ENCODE measurements at regions not wholly inside any gene's neighbourhood (a gene's known extent, or its start where the extent isn't known, plus 50 kb on each side); places are given as distances from the start of the nearest gene placed in this dataset.

- TF ChIP-seq GATA3 (IDR thresholded peaks at IDR 0.05; ENCODE audit: low read depth, low read length) (no peak), GATA2 (IDR thresholded peaks at IDR 0.05; ENCODE audit: low read depth, low read length) (no peak)
Observed at GRCh38 chr9:26789959-26790358, 102.6 kb downstream of the CAAP1 start.

GRCh38 chr9:26786564-26786963 is 106.0 kb downstream of the CAAP1 start:
- no peak for TF ChIP-seq GATA3 (IDR thresholded peaks at IDR 0.05; ENCODE audit: low read depth, low read length)
- TF ChIP-seq GATA2 (IDR thresholded peaks at IDR 0.05; ENCODE audit: low read depth, low read length): no peak

- TF ChIP-seq GATA2 (IDR thresholded peaks at IDR 0.05; ENCODE audit: low read depth, low read length) (no peak), GATA3 (IDR thresholded peaks at IDR 0.05; ENCODE audit: low read depth, low read length) (no peak)
Observed at GRCh38 chr9:26782899-26783298, 109.7 kb downstream of the CAAP1 start.

GRCh38 chr9:26781906-26782305 is 110.7 kb downstream of the CAAP1 start:
- no peak for TF ChIP-seq GATA2 (IDR thresholded peaks at IDR 0.05; ENCODE audit: low read depth, low read length)

GRCh38 chr9:26779062-26779461 is 113.5 kb downstream of the CAAP1 start:
- TF ChIP-seq GATA3 (IDR thresholded peaks at IDR 0.05; ENCODE audit: low read depth, low read length) (no peak), GATA2 (IDR thresholded peaks at IDR 0.05; ENCODE audit: low read depth, low read length) (no peak)

GRCh38 chr9:26775391-26775790 is 117.2 kb downstream of the CAAP1 start:
- TF ChIP-seq GATA3 (IDR thresholded peaks at IDR 0.05; ENCODE audit: low read depth, low read length) (no peak), GATA2 (IDR thresholded peaks at IDR 0.05; ENCODE audit: low read depth, low read length) (no peak)

GRCh38 chr9:26773056-26773455 is 119.5 kb downstream of the CAAP1 start:
- no peak for TF ChIP-seq GATA2 (IDR thresholded peaks at IDR 0.05; ENCODE audit: low read depth, low read length)
- no peak for TF ChIP-seq GATA3 (IDR thresholded peaks at IDR 0.05; ENCODE audit: low read depth, low read length)

- TF ChIP-seq GATA3 (IDR thresholded peaks at IDR 0.05; ENCODE audit: low read depth, low read length) (no peak), GATA2 (IDR thresholded peaks at IDR 0.05; ENCODE audit: low read depth, low read length) (no peak)
Observed at GRCh38 chr9:26770821-26771220, 121.8 kb downstream of the CAAP1 start.

GRCh38 chr9:26768145-26768544 is 124.5 kb downstream of the CAAP1 start:
- TF ChIP-seq GATA3 (IDR thresholded peaks at IDR 0.05; ENCODE audit: low read depth, low read length): no peak
- TF ChIP-seq GATA2 (IDR thresholded peaks at IDR 0.05; ENCODE audit: low read depth, low read length): no peak

- TF ChIP-seq GATA3 (IDR thresholded peaks at IDR 0.05; ENCODE audit: low read depth, low read length) (no peak), GATA2 (IDR thresholded peaks at IDR 0.05; ENCODE audit: low read depth, low read length) (no peak)
Observed at GRCh38 chr9:26760675-26761074, 131.9 kb downstream of the CAAP1 start.

- no peak for TF ChIP-seq GATA2 (IDR thresholded peaks at IDR 0.05; ENCODE audit: low read depth, low read length)
Observed at GRCh38 chr9:26758655-26759054, 133.9 kb downstream of the CAAP1 start.

GRCh38 chr9:26756881-26757280 is 135.7 kb downstream of the CAAP1 start:
- TF ChIP-seq GATA3 (IDR thresholded peaks at IDR 0.05; ENCODE audit: low read depth, low read length): no peak

GRCh38 chr9:26755476-26755875 is 137.1 kb downstream of the CAAP1 start:
- TF ChIP-seq GATA2 (IDR thresholded peaks at IDR 0.05; ENCODE audit: low read depth, low read length): no peak
- no peak for TF ChIP-seq GATA3 (IDR thresholded peaks at IDR 0.05; ENCODE audit: low read depth, low read length)

GRCh38 chr9:26754509-26755164 is 138.0 kb downstream of the CAAP1 start:
- TF ChIP-seq GATA3 (IDR thresholded peaks at IDR 0.05; ENCODE audit: low read depth, low read length) (no peak), GATA2 (IDR thresholded peaks at IDR 0.05; ENCODE audit: low read depth, low read length) (no peak)

GRCh38 chr9:26753971-26754370 is 138.6 kb downstream of the CAAP1 start:
- TF ChIP-seq GATA2 (IDR thresholded peaks at IDR 0.05; ENCODE audit: low read depth, low read length) (no peak), GATA3 (IDR thresholded peaks at IDR 0.05; ENCODE audit: low read depth, low read length) (no peak)

GRCh38 chr9:26750162-26750561 is 142.4 kb downstream of the CAAP1 start:
- TF ChIP-seq GATA2 (IDR thresholded peaks at IDR 0.05; ENCODE audit: low read depth, low read length) (no peak), GATA3 (IDR thresholded peaks at IDR 0.05; ENCODE audit: low read depth, low read length) (no peak)
